HFF-Myc (cell line): ENCODE measurements at regions not wholly inside any gene's neighbourhood (a gene's known extent, or its start where the extent isn't known, plus 50 kb on each side); places are given as distances from the start of the nearest gene placed in this dataset.
"Not testable (repeated sequence)": the region's sequence is repeated elsewhere in the genome, so short reads cannot be mapped to it uniquely, and the experiment has no call there.

Experiments used
- DNase-seq: peaks from one replicate; pipeline ENCODE4 v3.0.0-alpha.2; 2011; ENCODE audit warnings: low read depth; ENCODE audit errors: extremely low read depth
- H3K4me3 ChIP-seq: replicated peaks from 2 replicates; pipeline ENCODE4 v1.5.1; 2011; ENCODE audit warnings: low read depth, mild to moderate bottlenecking, control low read depth, low read length
- CTCF ChIP-seq: IDR thresholded peaks from 2 replicates; pipeline ENCODE4 v1.5.1; 2012; ENCODE audit warnings: mild to moderate bottlenecking, low read depth, low read length, control low read depth; ENCODE audit errors: missing control alignments

- TF ChIP-seq CTCF, result peak; percentile 28
- DNase-seq, result no peak
- no peak overlapping the region for H3K4me3 ChIP-seq
Measured at GRCh38 chr5:92678640-92679039, 902.4 kb downstream of the NR2F1-AS1 start.

GRCh38 chr5:92676215-92677165 lies 904.5 kb downstream of the NR2F1-AS1 start:
- DNase-seq, result no peak
- TF ChIP-seq CTCF, result no peak
- no peak overlapping the region for H3K4me3 ChIP-seq

GRCh38 chr5:92674321-92674720 lies 906.7 kb downstream of the NR2F1-AS1 start:
- no peak overlapping the region for H3K4me3 ChIP-seq
- TF ChIP-seq CTCF, result no peak
- no peak for DNase-seq

- no peak for TF ChIP-seq CTCF
- no peak for DNase-seq
- no peak overlapping the region for H3K4me3 ChIP-seq
Measured at GRCh38 chr5:92665506-92665905, 915.5 kb downstream of the NR2F1-AS1 start.

- peak; percentile 52 for DNase-seq
- no peak overlapping the region for H3K4me3 ChIP-seq
- TF ChIP-seq CTCF, result no peak
Measured at GRCh38 chr5:92662741-92663140, 918.3 kb downstream of the NR2F1-AS1 start.

- H3K4me3 ChIP-seq, result no peak overlapping the region
- TF ChIP-seq CTCF, result no peak
- no peak for DNase-seq
Measured at GRCh38 chr5:92659246-92659645, 921.8 kb downstream of the NR2F1-AS1 start.

- DNase-seq, H3K4me3 ChIP-seq: not testable (repeated sequence)
Measured at GRCh38 chr5:92654601-92655000, 926.4 kb downstream of the NR2F1-AS1 start.
